HepG2 (cell line): ENCODE measurements at regions not wholly inside any gene's neighbourhood (a gene's known extent, or its start where the extent isn't known, plus 50 kb on each side); places are given as distances from the start of the nearest gene placed in this dataset.
A peak's percentile ranks its signal among the peaks of the same experiment; 100 is the strongest.

Experiments used
- HNRNPLL ChIP-seq: fragments of 200-400 bp; formaldehyde crosslinking; IDR thresholded peaks from 2 replicates; pipeline ENCODE4 v1.6.1; 2017; ENCODE audit warnings: mild to moderate bottlenecking, low read depth, low read length; ENCODE audit not compliant: poor library complexity, severe bottlenecking
- MTA1 ChIP-seq: sonication (generic); formaldehyde crosslinking; IDR thresholded peaks from 2 replicates; pipeline ENCODE4 v1.4.0; 2020; ENCODE audit warnings: missing genetic modification reagents, mild to moderate bottlenecking, borderline replicate concordance
- SAFB2 ChIP-seq: sonication (generic); formaldehyde crosslinking; IDR thresholded peaks from 2 replicates; pipeline ENCODE4 v1.5.1; 2020; ENCODE audit warnings: missing genetic modification reagents, low read depth, mild to moderate bottlenecking, borderline replicate concordance
- SALL1 ChIP-seq: sonication (generic); formaldehyde crosslinking; IDR thresholded peaks from 2 replicates; pipeline ENCODE4 v1.8.0; 2022; ENCODE audit warnings: mild to moderate bottlenecking, missing genetic modification reagents
- SP2 ChIP-seq: sonication (generic); formaldehyde crosslinking; IDR thresholded peaks from 2 replicates; pipeline ENCODE4 v1.5.1; 2020; ENCODE audit warnings: mild to moderate bottlenecking, missing genetic modification reagents
- SSRP1 ChIP-seq: IDR thresholded peaks from 2 replicates; pipeline ENCODE4 v1.6.1; 2016; ENCODE audit warnings: control low read depth
- SYNCRIP ChIP-seq: fragments of 200-400 bp; formaldehyde crosslinking; IDR thresholded peaks from 2 replicates; pipeline ENCODE4 v1.6.1; 2018; ENCODE audit warnings: mild to moderate bottlenecking, low read depth, low read length; ENCODE audit not compliant: insufficient read depth
- YEATS4 ChIP-seq: sonication (generic); formaldehyde crosslinking; IDR thresholded peaks from 2 replicates; pipeline ENCODE4 v1.4.0; 2020; ENCODE audit warnings: missing genetic modification reagents, borderline replicate concordance
- ZBTB3 ChIP-seq: sonication (generic); formaldehyde crosslinking; IDR thresholded peaks from 2 replicates; pipeline ENCODE4 v1.4.0; 2020; ENCODE audit warnings: low read depth, mild to moderate bottlenecking, moderate library complexity, missing genetic modification reagents, borderline replicate concordance
- ZNF235 ChIP-seq: sonication (generic); formaldehyde crosslinking; IDR thresholded peaks from 2 replicates; pipeline ENCODE4 v1.8.1; 2023; ENCODE audit warnings: mild to moderate bottlenecking, missing genetic modification reagents, borderline replicate concordance
- ZNF263 ChIP-seq: sonication (generic); formaldehyde crosslinking; IDR thresholded peaks from 2 replicates; pipeline ENCODE4 v1.4.0; 2020; ENCODE audit warnings: missing genetic modification reagents
- ZNF484 ChIP-seq: sonication (generic); formaldehyde crosslinking; IDR thresholded peaks from 2 replicates; pipeline ENCODE4 v1.5.1; 2020; ENCODE audit warnings: mild to moderate bottlenecking, low read depth, missing genetic modification reagents, borderline replicate concordance
- ZNF577 ChIP-seq: sonication (generic); formaldehyde crosslinking; IDR thresholded peaks from 2 replicates; pipeline ENCODE4 v1.4.0; 2020; ENCODE audit warnings: mild to moderate bottlenecking, low read depth, missing genetic modification reagents, borderline replicate concordance
- TF ChIP-seq, protein P1 (sequence below), 2 experiments: fragments of 450-650 bp in 1 of 2; sonication (generic) in 1 of 2; formaldehyde crosslinking in 1 of 2; IDR thresholded peaks; 2 replicates each; pipeline versions ENCODE4 v1.6.1 to v1.8.0; 2016 to 2022; ENCODE audit warnings: antibody characterized with exemption in 1 of 2, mild to moderate bottlenecking in 1 of 2, missing genetic modification reagents in 1 of 2
- TF ChIP-seq, protein P2 (sequence below): sonication (generic); formaldehyde crosslinking; IDR thresholded peaks from 2 replicates; pipeline ENCODE4 v1.5.0; 2020; ENCODE audit warnings: missing genetic modification reagents
- TF ChIP-seq, protein P3 (sequence below), 2 experiments: fragments of 450-650 bp in 1 of 2; sonication (generic) in 1 of 2; formaldehyde crosslinking; IDR thresholded peaks; 2 replicates each; pipeline versions ENCODE4 v1.5.0 to v1.8.0; 2020 to 2022; ENCODE audit warnings: mild to moderate bottlenecking in 1 of 2, missing genetic modification reagents in 1 of 2

DNA sequence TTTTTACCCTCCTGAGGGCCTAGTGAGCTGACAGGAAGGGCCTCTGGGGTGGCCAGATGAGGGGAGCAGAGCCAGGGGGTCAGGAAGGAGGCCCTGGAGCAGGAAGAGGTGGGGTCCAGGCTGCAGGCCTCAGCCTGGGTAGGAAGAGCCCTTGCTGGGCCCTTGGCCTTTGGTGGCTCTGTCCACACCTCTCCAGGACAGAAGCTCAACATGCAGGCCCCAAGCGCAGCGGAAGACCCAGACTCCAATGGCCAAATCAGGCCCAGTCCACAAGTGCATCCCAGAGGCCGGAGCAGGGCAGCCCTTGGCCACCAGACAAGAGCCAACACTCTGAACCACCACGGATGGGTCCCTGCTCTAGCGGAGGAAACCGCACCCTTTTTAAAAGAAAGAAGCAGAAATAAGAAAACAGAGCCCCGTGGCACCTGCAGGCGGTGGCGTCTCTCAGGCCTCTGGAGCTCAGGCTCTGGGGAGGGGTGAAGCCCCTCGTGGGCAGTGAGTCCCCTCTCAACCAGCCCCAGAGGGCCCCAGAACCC lies 52.8 kb downstream of the FOXL3 start (continued):
- TF ChIP-seq ZNF235 (CRISPR knock-in tag) (no peak), SSRP1 (CRISPR knock-in tag) (no peak), ZNF484 (CRISPR knock-in tag) (no peak), ZBTB3 (CRISPR knock-in tag) (no peak), SYNCRIP (no peak), YEATS4 (0 out of 2 replicates have a peak, but pooled peaks have one; percentile 26), ZNF577 (no peak), SP2 (CRISPR knock-in tag) (no peak), MTA1 (CRISPR knock-in tag) (no peak), SALL1 (CRISPR knock-in tag) (no peak), HNRNPLL (no peak), ZNF263 (CRISPR knock-in tag) (no peak), SAFB2 (CRISPR knock-in tag) (no peak)
- TF ChIP-seq, protein P1, sequence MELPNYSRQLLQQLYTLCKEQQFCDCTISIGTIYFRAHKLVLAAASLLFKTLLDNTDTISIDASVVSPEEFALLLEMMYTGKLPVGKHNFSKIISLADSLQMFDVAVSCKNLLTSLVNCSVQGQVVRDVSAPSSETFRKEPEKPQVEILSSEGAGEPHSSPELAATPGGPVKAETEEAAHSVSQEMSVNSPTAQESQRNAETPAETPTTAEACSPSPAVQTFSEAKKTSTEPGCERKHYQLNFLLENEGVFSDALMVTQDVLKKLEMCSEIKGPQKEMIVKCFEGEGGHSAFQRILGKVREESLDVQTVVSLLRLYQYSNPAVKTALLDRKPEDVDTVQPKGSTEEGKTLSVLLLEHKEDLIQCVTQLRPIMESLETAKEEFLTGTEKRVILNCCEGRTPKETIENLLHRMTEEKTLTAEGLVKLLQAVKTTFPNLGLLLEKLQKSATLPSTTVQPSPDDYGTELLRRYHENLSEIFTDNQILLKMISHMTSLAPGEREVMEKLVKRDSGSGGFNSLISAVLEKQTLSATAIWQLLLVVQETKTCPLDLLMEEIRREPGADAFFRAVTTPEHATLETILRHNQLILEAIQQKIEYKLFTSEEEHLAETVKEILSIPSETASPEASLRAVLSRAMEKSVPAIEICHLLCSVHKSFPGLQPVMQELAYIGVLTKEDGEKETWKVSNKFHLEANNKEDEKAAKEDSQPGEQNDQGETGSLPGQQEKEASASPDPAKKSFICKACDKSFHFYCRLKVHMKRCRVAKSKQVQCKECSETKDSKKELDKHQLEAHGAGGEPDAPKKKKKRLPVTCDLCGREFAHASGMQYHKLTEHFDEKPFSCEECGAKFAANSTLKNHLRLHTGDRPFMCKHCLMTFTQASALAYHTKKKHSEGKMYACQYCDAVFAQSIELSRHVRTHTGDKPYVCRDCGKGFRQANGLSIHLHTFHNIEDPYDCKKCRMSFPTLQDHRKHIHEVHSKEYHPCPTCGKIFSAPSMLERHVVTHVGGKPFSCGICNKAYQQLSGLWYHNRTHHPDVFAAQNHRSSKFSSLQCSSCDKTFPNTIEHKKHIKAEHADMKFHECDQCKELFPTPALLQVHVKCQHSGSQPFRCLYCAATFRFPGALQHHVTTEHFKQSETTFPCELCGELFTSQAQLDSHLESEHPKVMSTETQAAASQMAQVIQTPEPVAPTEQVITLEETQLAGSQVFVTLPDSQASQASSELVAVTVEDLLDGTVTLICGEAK (IDR thresholded peaks at IDR 0.05) = no peak
- TF ChIP-seq, protein P1 (CRISPR knock-in tag; IDR thresholded peaks at IDR 0.05) = 0 out of 2 replicates have a peak, but pooled peaks have one; percentile 28
- TF ChIP-seq, protein P2, sequence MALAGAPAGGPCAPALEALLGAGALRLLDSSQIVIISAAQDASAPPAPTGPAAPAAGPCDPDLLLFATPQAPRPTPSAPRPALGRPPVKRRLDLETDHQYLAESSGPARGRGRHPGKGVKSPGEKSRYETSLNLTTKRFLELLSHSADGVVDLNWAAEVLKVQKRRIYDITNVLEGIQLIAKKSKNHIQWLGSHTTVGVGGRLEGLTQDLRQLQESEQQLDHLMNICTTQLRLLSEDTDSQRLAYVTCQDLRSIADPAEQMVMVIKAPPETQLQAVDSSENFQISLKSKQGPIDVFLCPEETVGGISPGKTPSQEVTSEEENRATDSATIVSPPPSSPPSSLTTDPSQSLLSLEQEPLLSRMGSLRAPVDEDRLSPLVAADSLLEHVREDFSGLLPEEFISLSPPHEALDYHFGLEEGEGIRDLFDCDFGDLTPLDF = no peak
- TF ChIP-seq, protein P3, sequence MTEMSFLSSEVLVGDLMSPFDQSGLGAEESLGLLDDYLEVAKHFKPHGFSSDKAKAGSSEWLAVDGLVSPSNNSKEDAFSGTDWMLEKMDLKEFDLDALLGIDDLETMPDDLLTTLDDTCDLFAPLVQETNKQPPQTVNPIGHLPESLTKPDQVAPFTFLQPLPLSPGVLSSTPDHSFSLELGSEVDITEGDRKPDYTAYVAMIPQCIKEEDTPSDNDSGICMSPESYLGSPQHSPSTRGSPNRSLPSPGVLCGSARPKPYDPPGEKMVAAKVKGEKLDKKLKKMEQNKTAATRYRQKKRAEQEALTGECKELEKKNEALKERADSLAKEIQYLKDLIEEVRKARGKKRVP (CRISPR knock-in tag; IDR thresholded peaks at IDR 0.05) = no peak
